ENCODE measurements at regions not wholly inside any gene's neighbourhood (a gene's known extent, or its start where the extent isn't known, plus 50 kb on each side); places are given as distances from the start of the nearest gene placed in this dataset.

GRCh38 chr14:71488703-71489191 is 443.5 kb upstream of the RGS6 start:
- no peak for TF ChIP-seq CTCF (IDR thresholded peaks at IDR 0.05; ENCODE audit: borderline replicate concordance, extremely low read depth, low read length, poor library complexity, severe bottlenecking)
- TF ChIP-seq EZH2 (IDR thresholded peaks at IDR 0.05; ENCODE audit: borderline replicate concordance, low read depth, low read length, severe bottlenecking), result no peak

Data from DND-41 (cell line).